ENCODE measurements at regions not wholly inside any gene's neighbourhood (a gene's known extent, or its start where the extent isn't known, plus 50 kb on each side); places are given as distances from the start of the nearest gene placed in this dataset.

DNA sequence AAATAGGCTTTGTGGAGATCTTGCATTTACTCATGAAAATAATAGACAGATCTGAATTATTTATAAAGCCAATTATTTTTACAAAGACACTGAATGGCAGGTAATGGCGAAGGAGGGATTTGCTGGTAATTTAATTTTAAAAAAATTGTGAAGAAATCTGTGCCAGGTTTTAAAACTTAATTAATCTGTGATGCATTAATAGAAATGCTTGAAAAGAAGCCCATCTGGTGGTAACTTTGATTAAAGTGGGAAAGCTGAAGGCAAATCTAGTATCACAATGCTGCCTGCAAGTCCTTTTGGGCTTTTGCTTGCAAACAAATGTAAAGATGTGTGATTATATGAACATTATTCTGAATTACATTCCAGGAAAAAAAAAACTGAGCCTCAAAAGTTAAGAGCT lies 433.2 kb upstream of the DEPDC1 start:
- DNase-seq (no peak), ATAC-seq (no peak)
- no peaks in the 10 kb centered on the region for H3K9me3 Mint-ChIP-seq
- POLR2A ChIA-PET = no interaction called here
- H3K27me3 Mint-ChIP-seq = no peaks in the 10 kb centered on the region
- intact Hi-C loops (cut with micrococcal nuclease) = no loop called here
- no peaks in the 10 kb centered on the region for H3K4me1 Mint-ChIP-seq (ENCODE audit: low read depth)
- no peak overlapping the region for H3K27ac Mint-ChIP-seq
- CTCF ChIA-PET = no interaction called here
- no peak for TF ChIP-seq CTCF (IDR thresholded peaks at IDR 0.05)
- H3K4me3 Mint-ChIP-seq = no peak overlapping the region
- no peaks in the 10 kb centered on the region for H3K36me3 Mint-ChIP-seq (ENCODE audit: low read depth)

DNA sequence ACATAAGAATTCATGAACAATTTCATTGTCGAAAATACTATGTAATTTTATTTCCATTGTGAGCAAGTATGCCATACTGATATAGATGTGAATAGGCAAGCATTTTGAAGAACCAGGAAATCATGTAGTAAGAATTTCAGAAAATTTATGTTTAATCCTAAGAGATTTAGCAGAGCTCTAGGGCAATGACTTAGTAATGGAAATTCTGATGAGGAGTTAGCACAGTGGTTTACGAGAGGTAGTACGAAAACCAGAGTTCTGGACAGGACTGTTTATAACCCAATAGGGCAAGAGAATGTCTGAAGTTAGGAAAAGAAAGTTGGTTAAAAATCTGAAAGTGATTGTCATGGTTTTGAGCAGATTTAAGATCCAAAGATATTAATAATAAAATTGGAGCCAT lies 439.6 kb upstream of the DEPDC1 start:
- H3K36me3 Mint-ChIP-seq (ENCODE audit: low read depth) = no peaks in the 10 kb centered on the region
- no peak overlapping the region for H3K4me3 Mint-ChIP-seq
- H3K4me1 Mint-ChIP-seq (ENCODE audit: low read depth) = no peaks in the 10 kb centered on the region
- DNase-seq (no peak), ATAC-seq (no peak)
- peaks cover 3% of the 10 kb centered on the region for H3K9me3 Mint-ChIP-seq
- no peak overlapping the region for H3K27ac Mint-ChIP-seq
- intact Hi-C loops (cut with micrococcal nuclease) = no loop called here
- no peaks in the 10 kb centered on the region for H3K27me3 Mint-ChIP-seq
- TF ChIP-seq CTCF (IDR thresholded peaks at IDR 0.05) = no peak
- ChIA-PET POLR2A (no interaction called here), CTCF (no interaction called here)

DNA sequence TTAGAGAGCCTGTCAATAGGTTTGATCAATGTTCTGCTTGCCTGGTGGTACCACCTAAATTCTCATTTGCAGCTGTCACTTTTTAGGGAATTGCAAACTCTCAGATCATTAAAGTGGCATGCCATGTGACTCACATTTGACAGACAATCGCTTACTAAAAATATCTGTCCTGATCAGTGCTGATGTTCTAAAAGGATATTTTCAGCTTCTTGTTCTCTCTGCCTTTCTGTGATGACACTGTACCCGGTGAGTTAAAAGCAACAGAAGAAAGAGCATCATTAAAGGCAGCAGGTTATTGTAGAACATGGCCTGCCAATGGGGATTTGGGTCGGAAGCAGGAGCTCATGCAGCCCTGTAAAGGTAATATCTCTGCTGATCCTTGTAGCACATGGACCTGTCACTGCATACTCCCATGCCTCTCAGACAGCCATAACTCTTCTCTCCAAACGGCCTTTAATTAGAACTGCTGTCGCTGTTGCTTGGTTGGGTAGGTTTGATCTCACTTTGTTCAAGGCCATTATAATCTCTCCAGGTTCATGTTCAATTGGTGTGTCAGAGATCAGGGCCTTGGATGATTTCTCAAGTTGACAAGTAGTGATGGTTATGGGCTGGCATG lies 441.3 kb upstream of the DEPDC1 start:
- Mint-ChIP-seq H3K27me3 (no peaks in the 10 kb centered on the region), H3K27ac (no peak overlapping the region), H3K4me1 (ENCODE audit: low read depth) (no peaks in the 10 kb centered on the region), H3K9me3 (peaks cover 3% of the 10 kb centered on the region), H3K36me3 (ENCODE audit: low read depth) (no peaks in the 10 kb centered on the region), H3K4me3 (no peak overlapping the region)
- ATAC-seq (no peak), DNase-seq (no peak)
- POLR2A ChIA-PET = no interaction called here
- TF ChIP-seq CTCF (IDR thresholded peaks at IDR 0.05) = no peak
- intact Hi-C loops (cut with micrococcal nuclease) = no loop called here
- CTCF ChIA-PET = no interaction called here

- no peaks in the 10 kb centered on the region for H3K27me3 Mint-ChIP-seq
- ChIA-PET CTCF (no interaction called here), POLR2A (no interaction called here)
- no peaks in the 10 kb centered on the region for H3K4me1 Mint-ChIP-seq (ENCODE audit: low read depth)
- DNase-seq = no peak
- H3K36me3 Mint-ChIP-seq (ENCODE audit: low read depth) = no peaks in the 10 kb centered on the region
- intact Hi-C loops (cut with micrococcal nuclease) = no loop called here
- no peak overlapping the region for H3K4me3 Mint-ChIP-seq
- no peak overlapping the region for H3K27ac Mint-ChIP-seq
- ATAC-seq = no peak
- no peak for TF ChIP-seq CTCF (IDR thresholded peaks at IDR 0.05)
- peaks cover 6% of the 10 kb centered on the region for H3K9me3 Mint-ChIP-seq
Observed at GRCh38 chr1:68950036-68950435, 453.2 kb upstream of the DEPDC1 start.

DNA sequence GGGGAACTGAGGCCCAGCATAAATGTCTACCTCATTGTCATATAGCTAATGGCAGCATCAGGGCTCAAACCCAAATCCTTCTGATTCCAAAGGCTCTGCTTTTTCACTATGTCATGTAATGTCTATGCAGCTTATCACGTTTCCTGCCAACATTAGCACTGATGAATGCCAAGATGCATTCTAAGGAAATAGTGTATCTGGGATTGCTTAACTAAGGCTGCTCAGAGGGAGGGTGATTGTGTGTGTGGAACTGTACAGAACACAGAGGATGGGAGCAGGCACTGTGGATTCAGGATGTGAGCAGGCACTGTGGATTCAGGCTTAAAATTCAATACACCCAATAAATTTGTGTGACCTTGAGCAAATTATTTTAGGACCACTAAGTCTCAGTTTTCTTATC lies 456.4 kb upstream of the DEPDC1 start:
- H3K4me3 Mint-ChIP-seq = no peak overlapping the region
- H3K36me3 Mint-ChIP-seq (ENCODE audit: low read depth) = no peaks in the 10 kb centered on the region
- H3K9me3 Mint-ChIP-seq = peaks cover 8% of the 10 kb centered on the region
- ChIA-PET CTCF (no interaction called here), POLR2A (no interaction called here)
- no peak for TF ChIP-seq CTCF (IDR thresholded peaks at IDR 0.05)
- ATAC-seq = no peak
- DNase-seq = no peak
- no peaks in the 10 kb centered on the region for H3K4me1 Mint-ChIP-seq (ENCODE audit: low read depth)
- intact Hi-C loops (cut with micrococcal nuclease) = no loop called here
- H3K27me3 Mint-ChIP-seq = no peaks in the 10 kb centered on the region
- no peak overlapping the region for H3K27ac Mint-ChIP-seq
